WERI-Rb-1 (cell line): ENCODE measurements at regions not wholly inside any gene's neighbourhood (a gene's known extent, or its start where the extent isn't known, plus 50 kb on each side); places are given as distances from the start of the nearest gene placed in this dataset.

Experiments
- DNase-seq: peaks from one replicate; pipeline ENCODE4 v3.0.0-alpha.2; 2020
- H3K27ac ChIP-seq: fragments of 250-450 bp; sonication (Bioruptor Pico); 2 replicates; pipeline ENCODE4 v1.5.1; 2020; ENCODE audit warnings: mild to moderate bottlenecking, moderate library complexity
- H3K27me3 ChIP-seq: fragments of 250-450 bp; sonication (Bioruptor Pico); 2 replicates; pipeline ENCODE4 v1.5.1; 2021; ENCODE audit warnings: mild to moderate bottlenecking, low read depth, moderate library complexity; ENCODE audit not compliant: insufficient read depth, severe bottlenecking
- H3K36me3 ChIP-seq: fragments of 250-450 bp; sonication (Bioruptor Pico); 2 replicates; pipeline ENCODE4 v1.5.1; 2020; ENCODE audit warnings: mild to moderate bottlenecking, moderate library complexity
- H3K4me3 ChIP-seq: 2 replicates; pipeline ENCODE4 v1.5.1; 2011; ENCODE audit warnings: low read depth, mild to moderate bottlenecking, control low read depth, low read length
- H3K9me3 ChIP-seq: fragments of 250-450 bp; sonication (Bioruptor Pico); 2 replicates; pipeline ENCODE4 v1.5.1; 2021; ENCODE audit warnings: mild to moderate bottlenecking, moderate library complexity; ENCODE audit not compliant: severe bottlenecking
- TF ChIP-seq, protein P1 (sequence below): IDR thresholded peaks from 2 replicates; pipeline ENCODE4 v1.5.1; 2011; ENCODE audit warnings: low read depth, mild to moderate bottlenecking, control low read depth, inconsistent platforms, low read length

DNA sequence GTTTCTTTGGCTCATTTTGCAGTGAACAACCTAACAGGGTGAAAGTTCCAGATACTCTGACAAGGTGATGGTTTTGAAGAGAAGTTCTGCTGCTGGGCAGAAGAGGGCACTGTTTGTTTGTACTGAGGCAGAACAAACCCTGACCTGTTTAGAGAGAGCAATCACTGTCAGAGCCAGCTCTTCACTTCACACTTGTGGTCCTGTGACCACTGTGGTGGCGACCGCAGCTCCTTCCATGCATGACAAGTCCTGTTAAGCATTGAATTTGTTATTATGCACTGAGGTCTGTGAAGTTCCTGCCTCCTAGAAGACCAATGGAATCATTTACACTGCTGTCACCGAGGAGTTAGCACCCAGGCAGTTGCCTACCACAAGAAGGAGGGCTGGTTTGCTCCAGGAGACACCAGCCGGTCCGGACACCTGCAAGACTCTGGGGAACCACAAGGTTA lies 86.6 kb downstream of the ZNF330 start:
- DNase-seq = peak; percentile 73
- no peaks in the 10 kb centered on the region for H3K36me3 ChIP-seq
- H3K27me3 ChIP-seq = no peaks in the 10 kb centered on the region
- no peak overlapping the region for H3K4me3 ChIP-seq
- H3K9me3 ChIP-seq = no peaks in the 10 kb centered on the region
- H3K27ac ChIP-seq = no peak overlapping the region
- TF ChIP-seq, protein P1, sequence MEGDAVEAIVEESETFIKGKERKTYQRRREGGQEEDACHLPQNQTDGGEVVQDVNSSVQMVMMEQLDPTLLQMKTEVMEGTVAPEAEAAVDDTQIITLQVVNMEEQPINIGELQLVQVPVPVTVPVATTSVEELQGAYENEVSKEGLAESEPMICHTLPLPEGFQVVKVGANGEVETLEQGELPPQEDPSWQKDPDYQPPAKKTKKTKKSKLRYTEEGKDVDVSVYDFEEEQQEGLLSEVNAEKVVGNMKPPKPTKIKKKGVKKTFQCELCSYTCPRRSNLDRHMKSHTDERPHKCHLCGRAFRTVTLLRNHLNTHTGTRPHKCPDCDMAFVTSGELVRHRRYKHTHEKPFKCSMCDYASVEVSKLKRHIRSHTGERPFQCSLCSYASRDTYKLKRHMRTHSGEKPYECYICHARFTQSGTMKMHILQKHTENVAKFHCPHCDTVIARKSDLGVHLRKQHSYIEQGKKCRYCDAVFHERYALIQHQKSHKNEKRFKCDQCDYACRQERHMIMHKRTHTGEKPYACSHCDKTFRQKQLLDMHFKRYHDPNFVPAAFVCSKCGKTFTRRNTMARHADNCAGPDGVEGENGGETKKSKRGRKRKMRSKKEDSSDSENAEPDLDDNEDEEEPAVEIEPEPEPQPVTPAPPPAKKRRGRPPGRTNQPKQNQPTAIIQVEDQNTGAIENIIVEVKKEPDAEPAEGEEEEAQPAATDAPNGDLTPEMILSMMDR = peak; percentile 95

GRCh38 chr4:141309874-141310273 lies 89.2 kb downstream of the ZNF330 start:
- Histone ChIP-seq H3K4me3 (no peak overlapping the region), H3K9me3 (no peaks in the 10 kb centered on the region)

GRCh38 chr4:141311246-141312204 lies 90.8 kb downstream of the ZNF330 start:
- Histone ChIP-seq H3K27ac (no peak overlapping the region), H3K36me3 (no peaks in the 10 kb centered on the region), H3K9me3 (no peaks in the 10 kb centered on the region), H3K27me3 (no peaks in the 10 kb centered on the region), H3K4me3 (no peak overlapping the region)
- TF ChIP-seq, protein P1 = no peak
- DNase-seq = no peak

More at GRCh38 chr4:141309874-141310273, 89.2 kb downstream of the ZNF330 start:
- Histone ChIP-seq H3K27me3 (no peaks in the 10 kb centered on the region), H3K36me3 (no peaks in the 10 kb centered on the region), H3K27ac (no peak overlapping the region)
- TF ChIP-seq, protein P1 = no peak
- DNase-seq = no peak

- Histone ChIP-seq H3K4me3 (no peak overlapping the region), H3K27ac (no peak overlapping the region), H3K27me3 (no peaks in the 10 kb centered on the region), H3K9me3 (no peaks in the 10 kb centered on the region), H3K36me3 (no peaks in the 10 kb centered on the region)
- TF ChIP-seq, protein P1 = no peak
- DNase-seq = no peak
Measured at GRCh38 chr4:141314627-141315026, 93.9 kb downstream of the ZNF330 start.

DNA sequence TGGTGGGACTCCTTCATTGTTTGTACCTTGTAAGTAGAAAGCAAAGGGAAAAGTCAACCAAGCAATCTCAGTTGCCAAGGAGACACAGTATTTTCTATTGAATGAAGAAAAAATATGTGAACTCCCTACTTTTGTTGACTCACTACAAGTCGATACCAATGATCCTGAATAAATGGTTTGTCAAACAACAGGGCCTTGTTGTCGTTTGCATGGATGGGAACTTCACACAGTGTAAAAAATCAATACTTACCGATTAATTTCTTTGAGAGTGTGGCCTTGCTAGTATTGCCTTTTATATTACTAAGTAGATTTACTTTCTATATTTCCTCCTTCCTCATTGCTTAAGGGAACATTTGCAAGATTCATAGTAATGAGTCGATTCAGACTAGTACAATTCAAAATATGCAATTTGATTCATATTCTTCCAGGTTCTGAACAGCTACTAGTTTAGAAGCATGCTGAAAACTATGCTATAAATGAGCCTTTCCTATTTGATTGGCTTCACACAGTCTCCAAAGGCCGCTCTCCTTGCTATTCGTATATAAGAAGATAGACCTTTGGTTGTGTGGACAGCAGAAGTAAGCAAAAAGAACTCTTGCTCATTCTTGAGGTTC lies 108.0 kb downstream of the ZNF330 start:
- TF ChIP-seq, protein P1 = no peak
- no peak overlapping the region for H3K27ac ChIP-seq
- DNase-seq = no peak
- H3K27me3 ChIP-seq = no peaks in the 10 kb centered on the region
- no peaks in the 10 kb centered on the region for H3K36me3 ChIP-seq
- no peak overlapping the region for H3K4me3 ChIP-seq
- H3K9me3 ChIP-seq = no peaks in the 10 kb centered on the region
